ENCODE measurements at regions not wholly inside any gene's neighbourhood (a gene's known extent, or its start where the extent isn't known, plus 50 kb on each side); places are given as distances from the start of the nearest gene placed in this dataset.

DNA sequence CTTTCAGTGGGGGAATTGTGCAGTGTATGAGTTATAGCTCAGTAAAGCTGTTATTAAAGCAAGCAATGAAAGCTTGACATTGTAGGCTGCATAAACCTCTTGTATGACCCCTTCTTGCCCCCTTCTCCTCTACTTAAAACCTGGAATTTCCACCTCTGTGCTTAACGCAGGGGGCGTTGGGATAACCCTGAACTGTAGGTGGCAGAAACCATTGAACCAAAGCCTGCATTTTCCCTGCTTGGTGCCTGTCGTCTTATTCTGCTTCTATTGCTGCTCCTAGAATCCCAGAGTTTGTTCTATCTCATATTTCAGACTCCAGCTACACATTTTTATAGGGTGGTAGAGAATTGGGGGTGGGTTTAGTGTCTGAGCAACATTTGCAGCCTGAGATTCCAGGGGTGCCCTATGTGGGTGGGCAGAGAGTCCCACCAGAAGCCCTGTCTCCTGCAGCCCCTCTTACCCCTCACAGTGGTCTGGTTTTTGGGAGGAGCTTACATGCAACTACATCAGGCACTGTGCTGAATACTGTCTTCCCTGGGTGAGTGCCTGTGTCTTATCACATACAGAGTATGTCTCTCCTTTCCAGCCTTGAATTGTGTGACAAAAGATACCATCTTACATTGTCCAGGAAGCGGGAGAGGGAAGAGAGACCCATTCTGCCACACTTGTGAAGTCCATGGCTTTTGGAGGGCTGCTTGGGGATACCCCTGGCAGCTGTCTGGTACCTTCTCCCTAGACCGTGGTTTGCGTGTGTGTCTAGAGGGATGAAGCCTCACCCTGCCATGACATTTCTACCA, 407.7 kb upstream of the EEF2KMT start:
- DNase-seq (ENCODE audit: low spot score), result no peak
- in situ Hi-C loops (cut with MboI; ENCODE audit: low sequenced_read_pairs, unreplicated experiment), result no loop called here
- TF ChIP-seq, protein P1, sequence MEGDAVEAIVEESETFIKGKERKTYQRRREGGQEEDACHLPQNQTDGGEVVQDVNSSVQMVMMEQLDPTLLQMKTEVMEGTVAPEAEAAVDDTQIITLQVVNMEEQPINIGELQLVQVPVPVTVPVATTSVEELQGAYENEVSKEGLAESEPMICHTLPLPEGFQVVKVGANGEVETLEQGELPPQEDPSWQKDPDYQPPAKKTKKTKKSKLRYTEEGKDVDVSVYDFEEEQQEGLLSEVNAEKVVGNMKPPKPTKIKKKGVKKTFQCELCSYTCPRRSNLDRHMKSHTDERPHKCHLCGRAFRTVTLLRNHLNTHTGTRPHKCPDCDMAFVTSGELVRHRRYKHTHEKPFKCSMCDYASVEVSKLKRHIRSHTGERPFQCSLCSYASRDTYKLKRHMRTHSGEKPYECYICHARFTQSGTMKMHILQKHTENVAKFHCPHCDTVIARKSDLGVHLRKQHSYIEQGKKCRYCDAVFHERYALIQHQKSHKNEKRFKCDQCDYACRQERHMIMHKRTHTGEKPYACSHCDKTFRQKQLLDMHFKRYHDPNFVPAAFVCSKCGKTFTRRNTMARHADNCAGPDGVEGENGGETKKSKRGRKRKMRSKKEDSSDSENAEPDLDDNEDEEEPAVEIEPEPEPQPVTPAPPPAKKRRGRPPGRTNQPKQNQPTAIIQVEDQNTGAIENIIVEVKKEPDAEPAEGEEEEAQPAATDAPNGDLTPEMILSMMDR (IDR thresholded peaks at IDR 0.05; ENCODE audit: borderline replicate concordance, control extremely low read depth, extremely low read depth, insufficient read depth, missing control alignments), result no peak

DNA sequence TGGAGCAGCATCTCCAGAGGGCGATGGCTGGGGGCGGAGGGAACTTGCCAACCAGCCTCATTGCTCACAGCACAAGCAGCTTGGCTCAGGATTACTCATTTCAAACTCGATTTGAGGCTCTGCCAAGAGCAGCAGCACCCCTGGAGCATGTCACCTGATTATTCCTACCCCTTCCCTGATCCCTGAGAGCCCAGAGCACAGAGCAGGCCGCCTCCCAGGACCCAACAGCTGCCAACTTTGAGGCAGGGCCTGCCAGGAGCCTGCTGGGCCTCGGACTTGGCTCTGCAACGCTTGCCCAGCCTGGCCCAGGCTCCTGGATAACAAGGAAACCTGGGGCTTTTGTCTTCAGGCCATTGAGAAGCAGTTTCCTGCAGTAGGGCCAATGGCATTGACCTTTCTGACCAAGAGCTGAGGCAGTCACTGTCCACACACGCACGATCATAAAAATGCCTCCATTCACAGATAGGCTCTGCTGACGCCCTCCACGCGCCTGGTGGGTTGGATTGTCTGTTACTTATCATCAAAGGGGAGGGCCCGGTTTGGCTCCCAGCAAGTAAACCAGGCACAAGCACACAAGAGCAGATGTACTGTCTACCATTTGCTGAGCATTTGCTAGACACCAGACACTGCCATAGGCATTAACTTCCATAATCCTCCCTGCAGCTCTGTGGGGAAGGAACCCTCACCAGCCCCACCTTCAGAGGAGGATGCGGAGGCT, 406.6 kb upstream of the EEF2KMT start:
- TF ChIP-seq, protein P1 (IDR thresholded peaks at IDR 0.05; ENCODE audit: borderline replicate concordance, control extremely low read depth, extremely low read depth, insufficient read depth, missing control alignments), result no peak
- in situ Hi-C loops (cut with MboI; ENCODE audit: low sequenced_read_pairs, unreplicated experiment), result no loop called here
- DNase-seq (ENCODE audit: low spot score), result no peak

DNA sequence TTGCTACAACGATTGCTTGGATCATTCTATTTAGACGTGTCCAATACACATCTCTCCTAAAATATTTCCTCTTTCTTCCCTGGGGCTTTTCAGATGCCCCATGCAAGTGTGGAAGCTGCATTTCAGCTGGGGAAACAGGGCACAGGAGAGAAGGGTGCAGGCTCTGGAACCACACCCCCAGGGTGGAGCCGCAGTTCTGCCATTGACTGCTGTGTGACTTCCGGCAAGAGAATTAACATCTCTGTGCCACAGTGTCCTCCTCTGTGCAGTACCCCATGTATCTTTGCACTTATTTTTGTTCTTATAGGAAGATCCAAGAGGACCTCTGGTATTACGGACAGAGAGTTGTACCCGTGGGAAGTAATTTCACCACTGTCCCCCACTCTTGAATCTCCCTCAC, 405.3 kb upstream of the EEF2KMT start:
- no peak for DNase-seq (ENCODE audit: low spot score)
- TF ChIP-seq, protein P1 (IDR thresholded peaks at IDR 0.05; ENCODE audit: borderline replicate concordance, control extremely low read depth, extremely low read depth, insufficient read depth, missing control alignments), result no peak
- in situ Hi-C loops (cut with MboI; ENCODE audit: low sequenced_read_pairs, unreplicated experiment), result no loop called here

DNA sequence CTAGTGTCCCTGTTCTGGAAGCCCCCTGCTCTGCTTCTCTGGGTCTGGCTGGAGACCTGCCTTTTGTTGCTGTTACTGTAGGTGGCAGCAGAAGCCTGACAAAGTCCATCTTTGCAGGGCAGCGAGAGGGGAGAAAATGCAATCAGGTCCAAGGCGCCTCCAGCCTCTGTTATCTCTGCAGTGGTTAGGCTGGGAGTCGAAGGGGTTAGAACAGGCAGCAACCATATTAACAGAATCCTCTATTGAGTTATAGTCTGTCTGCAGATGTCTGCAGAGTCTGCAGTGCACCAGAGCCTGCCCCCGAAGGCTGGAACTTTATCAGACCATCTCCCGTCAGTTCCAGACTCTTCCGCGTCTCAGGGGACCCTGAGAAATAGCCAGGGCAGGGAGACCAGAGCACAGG, 404.9 kb upstream of the EEF2KMT start:
- DNase-seq (ENCODE audit: low spot score), result peak; percentile 27
- in situ Hi-C loops (cut with MboI; ENCODE audit: low sequenced_read_pairs, unreplicated experiment), result no loop called here
- TF ChIP-seq, protein P1 (IDR thresholded peaks at IDR 0.05; ENCODE audit: borderline replicate concordance, control extremely low read depth, extremely low read depth, insufficient read depth, missing control alignments), result no peak

DNA sequence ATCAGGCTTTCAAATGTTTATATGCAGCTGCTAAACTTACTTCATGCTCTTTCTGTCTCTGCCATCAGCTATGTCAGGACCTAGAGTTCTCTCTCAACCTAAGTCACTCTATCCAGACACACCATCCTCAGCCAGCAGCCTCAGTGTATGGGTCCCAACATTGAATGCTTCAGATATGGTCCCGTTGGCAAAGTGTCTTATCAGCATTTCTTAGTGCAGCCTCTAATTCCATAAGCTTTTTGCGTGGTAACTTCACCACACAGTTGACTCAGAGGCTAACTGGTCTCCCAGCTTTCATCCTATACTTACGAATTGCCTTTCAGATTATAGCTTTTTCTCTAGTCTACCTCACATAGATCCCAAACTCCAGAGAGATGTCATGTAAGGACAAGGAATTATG, 402.9 kb upstream of the EEF2KMT start:
- in situ Hi-C loops (cut with MboI; ENCODE audit: low sequenced_read_pairs, unreplicated experiment), result no loop called here
- no peak for DNase-seq (ENCODE audit: low spot score)

DNA sequence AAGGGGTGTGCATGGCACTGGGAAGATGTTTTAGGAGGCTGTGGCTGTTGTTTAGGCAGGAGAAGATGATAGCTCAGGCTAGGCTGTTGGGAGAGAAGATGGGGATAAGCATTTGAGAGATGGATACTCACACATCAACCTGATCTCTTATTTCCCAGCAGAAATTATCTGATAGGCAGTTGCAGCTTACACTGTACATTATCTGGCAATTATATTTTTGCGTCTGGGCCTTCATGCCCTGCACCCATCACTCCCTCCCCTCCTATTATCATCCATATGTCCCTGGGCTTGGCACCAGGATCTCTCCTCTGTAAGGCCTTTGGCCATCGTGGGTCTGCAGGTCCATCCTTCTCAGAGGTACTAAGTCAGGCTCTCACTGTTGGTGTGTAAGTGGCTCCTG, 401.0 kb upstream of the EEF2KMT start:
- in situ Hi-C loops (cut with MboI; ENCODE audit: low sequenced_read_pairs, unreplicated experiment), result loop anchor here (25.0 kb wide), 2 partner anchors 111 to 261 kb away; no protein-coding TSS in a partner anchor
- no peak for DNase-seq (ENCODE audit: low spot score)
- TF ChIP-seq, protein P1 (IDR thresholded peaks at IDR 0.05; ENCODE audit: borderline replicate concordance, control extremely low read depth, extremely low read depth, insufficient read depth, missing control alignments), result no peak

More for the DNA sequence above, 402.9 kb upstream of the EEF2KMT start:
- TF ChIP-seq, protein P1 (IDR thresholded peaks at IDR 0.05; ENCODE audit: borderline replicate concordance, control extremely low read depth, extremely low read depth, insufficient read depth, missing control alignments), result no peak

Data from GM13976 (cell line).